ENCODE measurements at regions not wholly inside any gene's neighbourhood (a gene's known extent, or its start where the extent isn't known, plus 50 kb on each side); places are given as distances from the start of the nearest gene placed in this dataset.

DNA sequence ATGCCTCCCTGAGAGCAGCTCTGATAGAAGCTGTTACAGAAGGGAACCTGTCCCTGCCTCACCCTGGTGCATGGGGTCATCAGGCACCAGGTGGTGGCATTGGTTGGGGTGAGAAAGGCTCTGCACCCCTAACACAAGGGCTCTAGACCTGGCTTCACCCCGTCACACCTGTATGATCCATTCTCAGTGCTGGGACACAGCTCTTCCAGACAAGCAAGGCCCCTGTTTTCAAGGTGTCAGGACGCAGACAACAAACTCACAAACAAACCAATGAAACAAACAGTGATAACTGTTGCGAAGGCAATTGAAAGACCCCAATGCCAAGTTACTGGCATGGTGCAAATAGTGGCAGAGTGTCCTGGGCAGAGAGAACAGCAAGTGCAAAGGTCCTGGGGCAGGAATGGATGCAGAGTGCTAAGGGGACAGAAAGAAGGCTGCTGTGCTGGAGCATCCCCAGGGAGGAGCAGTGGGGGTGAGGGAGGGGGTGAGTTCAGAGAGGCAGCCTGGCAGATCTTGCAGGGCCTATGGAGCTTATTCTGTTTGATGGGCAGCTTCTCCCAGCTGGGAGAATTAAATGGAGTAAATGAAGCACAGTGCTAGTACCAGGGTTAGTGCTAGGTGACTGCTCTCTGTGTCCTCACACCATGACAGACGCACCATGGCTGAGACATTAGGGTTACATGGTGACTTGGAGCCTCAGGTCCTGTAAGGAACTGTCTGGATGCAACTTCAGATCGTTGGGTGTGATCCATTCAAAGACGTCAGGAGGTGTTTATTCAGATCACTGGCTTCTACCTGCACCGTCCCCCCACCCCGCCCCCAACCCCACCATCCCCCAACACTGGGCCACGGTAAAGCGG lies 67.9 kb upstream of the UNC5A start:
- Histone ChIP-seq H3K9me3 (ENCODE audit: severe bottlenecking) (no peaks in the 10 kb centered on the region), H3K4me1 (ENCODE audit: insufficient read depth, poor library complexity, severe bottlenecking) (no peaks in the 10 kb centered on the region), H3K36me3 (ENCODE audit: low read depth) (no peaks in the 10 kb centered on the region), H3K27ac (ENCODE audit: poor library complexity, severe bottlenecking) (no peak overlapping the region), H3K4me3 (ENCODE audit: severe bottlenecking) (no peak overlapping the region), H3K27me3 (ENCODE audit: insufficient read depth, poor library complexity, severe bottlenecking) (peaks cover 76% of the 10 kb centered on the region)
- DNase-seq (ENCODE audit: low spot score) (peak; percentile 39), ATAC-seq (ENCODE audit: low read depth) (peak; percentile 11; the same call in 1 of the 3 replicates)
- TF ChIP-seq, protein P1, sequence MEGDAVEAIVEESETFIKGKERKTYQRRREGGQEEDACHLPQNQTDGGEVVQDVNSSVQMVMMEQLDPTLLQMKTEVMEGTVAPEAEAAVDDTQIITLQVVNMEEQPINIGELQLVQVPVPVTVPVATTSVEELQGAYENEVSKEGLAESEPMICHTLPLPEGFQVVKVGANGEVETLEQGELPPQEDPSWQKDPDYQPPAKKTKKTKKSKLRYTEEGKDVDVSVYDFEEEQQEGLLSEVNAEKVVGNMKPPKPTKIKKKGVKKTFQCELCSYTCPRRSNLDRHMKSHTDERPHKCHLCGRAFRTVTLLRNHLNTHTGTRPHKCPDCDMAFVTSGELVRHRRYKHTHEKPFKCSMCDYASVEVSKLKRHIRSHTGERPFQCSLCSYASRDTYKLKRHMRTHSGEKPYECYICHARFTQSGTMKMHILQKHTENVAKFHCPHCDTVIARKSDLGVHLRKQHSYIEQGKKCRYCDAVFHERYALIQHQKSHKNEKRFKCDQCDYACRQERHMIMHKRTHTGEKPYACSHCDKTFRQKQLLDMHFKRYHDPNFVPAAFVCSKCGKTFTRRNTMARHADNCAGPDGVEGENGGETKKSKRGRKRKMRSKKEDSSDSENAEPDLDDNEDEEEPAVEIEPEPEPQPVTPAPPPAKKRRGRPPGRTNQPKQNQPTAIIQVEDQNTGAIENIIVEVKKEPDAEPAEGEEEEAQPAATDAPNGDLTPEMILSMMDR (IDR thresholded peaks at IDR 0.05; ENCODE audit: poor library complexity, severe bottlenecking) = no peak

- no peak overlapping the region for H3K4me3 ChIP-seq (ENCODE audit: severe bottlenecking)
- no peaks in the 10 kb centered on the region for H3K4me1 ChIP-seq (ENCODE audit: insufficient read depth, poor library complexity, severe bottlenecking)
- peaks cover 70% of the 10 kb centered on the region for H3K27me3 ChIP-seq (ENCODE audit: insufficient read depth, poor library complexity, severe bottlenecking)
- H3K36me3 ChIP-seq (ENCODE audit: low read depth) = no peaks in the 10 kb centered on the region
- no peak overlapping the region for H3K27ac ChIP-seq (ENCODE audit: poor library complexity, severe bottlenecking)
- TF ChIP-seq, protein P1 (IDR thresholded peaks at IDR 0.05; ENCODE audit: poor library complexity, severe bottlenecking) = no peak
- no peaks in the 10 kb centered on the region for H3K9me3 ChIP-seq (ENCODE audit: severe bottlenecking)
- DNase-seq (ENCODE audit: low spot score) (peak; percentile 54), ATAC-seq (ENCODE audit: low read depth) (no peak; the same call in 2 of the 3 replicates)
These were observed 67.1 kb upstream of the UNC5A start for GRCh38 chr5:176743136-176743861.

GRCh38 chr5:176743868-176744583 lies 66.3 kb upstream of the UNC5A start:
- Histone ChIP-seq H3K4me1 (ENCODE audit: insufficient read depth, poor library complexity, severe bottlenecking) (no peaks in the 10 kb centered on the region), H3K27ac (ENCODE audit: poor library complexity, severe bottlenecking) (no peak overlapping the region), H3K9me3 (ENCODE audit: severe bottlenecking) (no peaks in the 10 kb centered on the region), H3K36me3 (ENCODE audit: low read depth) (no peaks in the 10 kb centered on the region), H3K27me3 (ENCODE audit: insufficient read depth, poor library complexity, severe bottlenecking) (peaks cover 65% of the 10 kb centered on the region), H3K4me3 (ENCODE audit: severe bottlenecking) (no peak overlapping the region)
- no peak for ATAC-seq (ENCODE audit: low read depth)
- TF ChIP-seq, protein P1 (IDR thresholded peaks at IDR 0.05; ENCODE audit: poor library complexity, severe bottlenecking) = no peak
- peak; percentile 38 for DNase-seq (ENCODE audit: low spot score)

- ATAC-seq (ENCODE audit: low read depth) (no peak), DNase-seq (ENCODE audit: low spot score) (no peak)
- Histone ChIP-seq H3K27ac (ENCODE audit: poor library complexity, severe bottlenecking) (no peak overlapping the region), H3K4me3 (ENCODE audit: severe bottlenecking) (no peak overlapping the region), H3K9me3 (ENCODE audit: severe bottlenecking) (no peaks in the 10 kb centered on the region), H3K27me3 (ENCODE audit: insufficient read depth, poor library complexity, severe bottlenecking) (peaks cover 63% of the 10 kb centered on the region), H3K4me1 (ENCODE audit: insufficient read depth, poor library complexity, severe bottlenecking) (no peaks in the 10 kb centered on the region), H3K36me3 (ENCODE audit: low read depth) (no peaks in the 10 kb centered on the region)
- TF ChIP-seq, protein P1 (IDR thresholded peaks at IDR 0.05; ENCODE audit: poor library complexity, severe bottlenecking) = peak; percentile 24
These were observed 65.8 kb upstream of the UNC5A start for GRCh38 chr5:176744584-176744965.

All from RWPE2 (cell line).